GM12878 (cell line): ENCODE measurements at regions not wholly inside any gene's neighbourhood (a gene's known extent, or its start where the extent isn't known, plus 50 kb on each side); places are given as distances from the start of the nearest gene placed in this dataset.

ENCODE experiments used
- ATAC-seq: fragments of 200-7000 bp; cut with Tn5 transposase; 3 replicates; pipeline ENCODE4 v1.9.1; 2020; ENCODE audit warnings: mild to moderate bottlenecking, moderate library complexity
- BruUV-seq: library from RNA; stranded (reverse); fragments of 400-500 nt; replicated peaks from 2 replicates; lab custom pipeline; 2021; lab: Mats Ljungman, UMichigan
- CTCF ChIA-PET: fragments of 300-600 bp; sonication (Branson Sonifier 250); formaldehyde crosslinking; extraction: SDS; loops from one replicate; lab custom pipeline; 2021; ENCODE audit warnings: inconsistent platforms; lab: Yijun Ruan, JAX
- POLR2A ChIA-PET: fragments of 350-600 bp; formaldehyde crosslinking; extraction: SDS; loops from one replicate; lab custom pipeline; 2021; ENCODE audit warnings: inconsistent platforms; lab: Charles Lee
- RAD21 ChIA-PET: fragments of 300-600 bp; sonication (Branson Sonifier 250); formaldehyde crosslinking; loops from one replicate; lab custom pipeline; 2023; ENCODE audit warnings: antibody characterized with exemption; ENCODE audit not compliant: unreplicated experiment; lab: Charles Lee
- SMC1A ChIA-PET: fragments of 300-600 bp; sonication (Branson Sonifier 250); formaldehyde crosslinking; loops from one replicate; lab custom pipeline; 2023; ENCODE audit not compliant: unreplicated experiment, uncharacterized antibody; lab: Charles Lee
- DNase-seq: peaks from one replicate; pipeline ENCODE4 v3.0.0-alpha.2; 2011; ENCODE audit warnings: low read depth, low spot score
- FAIRE-seq: peaks from 3 replicates; lab custom pipeline; 2011; peaks lifted over from hg19 to GRCh38; lab: Jason Lieb, UNC
- H2AFZ ChIP-seq: 2 replicates; pipeline ENCODE4 v1.6.0; 2011; ENCODE audit warnings: low read depth, low read length, control low read depth; ENCODE audit not compliant: control insufficient read depth
- H3K27ac ChIP-seq: 2 replicates; pipeline ENCODE4 v1.5.1; 2011; ENCODE audit warnings: control low read depth; ENCODE audit not compliant: control insufficient read depth, insufficient read depth
- H3K27me3 ChIP-seq, 2 experiments: replicated peaks in 1 of 2; 2 replicates each; pipeline versions ENCODE4 v1.6.0 to v1.6.1; 2011; ENCODE audit warnings: low read length in 1 of 2; ENCODE audit not compliant: control insufficient read depth in 2 of 2, insufficient read depth in 2 of 2
- H3K36me3 ChIP-seq, 2 experiments: 2 replicates each; pipeline ENCODE4 v1.5.1; 2011; ENCODE audit warnings: low read length in 1 of 2; ENCODE audit not compliant: control insufficient read depth in 2 of 2, insufficient read depth in 2 of 2
- H3K4me1 ChIP-seq: 2 replicates; pipeline ENCODE4 v1.6.1; 2011; ENCODE audit warnings: mild to moderate bottlenecking, low read length, moderate library complexity, mixed read lengths; ENCODE audit not compliant: control insufficient read depth, insufficient read depth
- H3K4me2 ChIP-seq: 2 replicates; pipeline ENCODE4 v1.6.0; 2011; ENCODE audit warnings: control low read depth; ENCODE audit not compliant: control insufficient read depth, insufficient read depth
- H3K4me3 ChIP-seq: fragments of 200-600 bp; sonication (generic); 2 replicates; pipeline ENCODE4 v1.5.1; 2016
- H3K79me2 ChIP-seq: 2 replicates; pipeline ENCODE4 v1.6.0; 2011; ENCODE audit warnings: low read length; ENCODE audit not compliant: control insufficient read depth, insufficient read depth
- H3K9ac ChIP-seq: 2 replicates; pipeline ENCODE4 v1.8.0; 2011; ENCODE audit warnings: low read length, control low read depth, mixed read lengths; ENCODE audit not compliant: control insufficient read depth, insufficient read depth
- H3K9me3 ChIP-seq: replicated peaks from 3 replicates; pipeline ENCODE4 v1.5.1; 2011; ENCODE audit warnings: mild to moderate bottlenecking, low read length; ENCODE audit not compliant: control insufficient read depth, insufficient read depth
- H4K20me1 ChIP-seq: 2 replicates; pipeline ENCODE4 v1.6.0; 2011; ENCODE audit not compliant: control insufficient read depth, insufficient read depth
- BHLHE40 ChIP-seq, 2 experiments: fragments of 450-650 bp in 1 of 2; IDR thresholded peaks; 2 replicates each; pipeline ENCODE4 v1.6.1; 2011 to 2017; ENCODE audit warnings: low read depth in 2 of 2, borderline replicate concordance in 1 of 2, improper control_type of control experiment in 1 of 2, low read length in 1 of 2, mild to moderate bottlenecking in 1 of 2
- EED ChIP-seq: sonication (generic); IDR thresholded peaks from 2 replicates; pipeline ENCODE4 v1.6.1; 2016; ENCODE audit warnings: antibody characterized with exemption, low read depth
- MTA3 ChIP-seq: IDR thresholded peaks from 2 replicates; pipeline ENCODE4 v1.6.1; 2012; ENCODE audit warnings: low read length, inconsistent platforms, borderline replicate concordance
- MYB ChIP-seq: fragments of 150-350 bp; IDR thresholded peaks from 2 replicates; pipeline ENCODE4 v1.6.1; 2014; ENCODE audit warnings: mild to moderate bottlenecking, low read depth, low read length, borderline replicate concordance
- NR2F1 ChIP-seq: fragments of 450-650 bp; conservative IDR thresholded peaks from 2 replicates; pipeline ENCODE4 v1.6.1; 2017; ENCODE audit warnings: mild to moderate bottlenecking
- TARDBP ChIP-seq: IDR thresholded peaks from 2 replicates; pipeline ENCODE4 v1.6.1; 2016; ENCODE audit warnings: borderline replicate concordance
- WGBS: methylation state at CpG from one replicate; pipeline ENCODE4 v1.1.6; 2016; ENCODE audit warnings: low lambda C conversion rate; ENCODE audit not compliant: insufficient replicate concordance, insufficient coverage; ENCODE audit errors: missing lambda C conversion rate; 5-methylcytosine and 5-hydroxymethylcytosine counted together
- in situ Hi-C: fragments of 300-500 bp; cut with MboI; formaldehyde crosslinking; loops from 9 replicates; pipeline ENCODE4 v1.14.3; 2018; ENCODE audit warnings: mixed read lengths
- intact Hi-C: fragments of 100-400 bp; cut with micrococcal nuclease; formaldehyde crosslinking; loops from one replicate; pipeline ENCODE4 v1.14.2; 2022; ENCODE audit not compliant: unreplicated experiment
- TF ChIP-seq, protein P1 (sequence below): fragments of 450-650 bp; IDR thresholded peaks from 2 replicates; pipeline ENCODE4 v1.6.1; 2017; ENCODE audit warnings: mild to moderate bottlenecking, moderate library complexity
- TF ChIP-seq, protein P2 (sequence below): fragments of 450-650 bp; IDR thresholded peaks from 2 replicates; pipeline ENCODE4 v1.6.1; 2017; ENCODE audit warnings: mild to moderate bottlenecking

DNA sequence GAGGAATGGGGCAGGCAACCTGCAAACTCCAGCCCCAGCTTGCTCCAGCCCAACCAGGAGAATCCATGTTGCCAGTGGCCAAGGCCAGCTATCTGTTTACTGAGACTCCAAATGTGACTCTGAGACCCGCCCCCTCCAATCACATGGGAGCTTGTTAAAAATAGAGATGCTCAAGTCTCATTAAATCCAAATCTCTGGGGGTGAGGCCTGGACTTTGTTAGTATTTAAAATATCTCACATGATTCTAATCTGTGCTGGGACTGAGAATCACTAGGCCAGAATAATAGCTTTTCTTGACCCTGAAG, 224.2 kb upstream of the TBL1XR1 start:
- DNase-seq = no peak
- WGBS = 36% methylated on average over 1 of the region's 1 CpG
- Histone ChIP-seq H3K4me3 (no peak overlapping the region), H3K36me3 (no peaks in the 10 kb centered on the region), H3K27me3 (no peaks in the 10 kb centered on the region), H3K9ac (no peak overlapping the region), H4K20me1 (no peaks in the 10 kb centered on the region), H3K79me2 (no peaks in the 10 kb centered on the region), H3K4me1 (peaks cover 11% of the 10 kb centered on the region), H3K27ac (no peak overlapping the region), H3K9me3 (peaks cover 4% of the 10 kb centered on the region), H2AFZ (no peak overlapping the region), H3K4me2 (no peak overlapping the region)
- RAD21 ChIA-PET = no interaction called here
- POLR2A ChIA-PET = no interaction called here
- CTCF ChIA-PET = no interaction called here
- SMC1A ChIA-PET = no interaction called here
- no TSS peak for BruUV-seq
- TF ChIP-seq, protein P1, sequence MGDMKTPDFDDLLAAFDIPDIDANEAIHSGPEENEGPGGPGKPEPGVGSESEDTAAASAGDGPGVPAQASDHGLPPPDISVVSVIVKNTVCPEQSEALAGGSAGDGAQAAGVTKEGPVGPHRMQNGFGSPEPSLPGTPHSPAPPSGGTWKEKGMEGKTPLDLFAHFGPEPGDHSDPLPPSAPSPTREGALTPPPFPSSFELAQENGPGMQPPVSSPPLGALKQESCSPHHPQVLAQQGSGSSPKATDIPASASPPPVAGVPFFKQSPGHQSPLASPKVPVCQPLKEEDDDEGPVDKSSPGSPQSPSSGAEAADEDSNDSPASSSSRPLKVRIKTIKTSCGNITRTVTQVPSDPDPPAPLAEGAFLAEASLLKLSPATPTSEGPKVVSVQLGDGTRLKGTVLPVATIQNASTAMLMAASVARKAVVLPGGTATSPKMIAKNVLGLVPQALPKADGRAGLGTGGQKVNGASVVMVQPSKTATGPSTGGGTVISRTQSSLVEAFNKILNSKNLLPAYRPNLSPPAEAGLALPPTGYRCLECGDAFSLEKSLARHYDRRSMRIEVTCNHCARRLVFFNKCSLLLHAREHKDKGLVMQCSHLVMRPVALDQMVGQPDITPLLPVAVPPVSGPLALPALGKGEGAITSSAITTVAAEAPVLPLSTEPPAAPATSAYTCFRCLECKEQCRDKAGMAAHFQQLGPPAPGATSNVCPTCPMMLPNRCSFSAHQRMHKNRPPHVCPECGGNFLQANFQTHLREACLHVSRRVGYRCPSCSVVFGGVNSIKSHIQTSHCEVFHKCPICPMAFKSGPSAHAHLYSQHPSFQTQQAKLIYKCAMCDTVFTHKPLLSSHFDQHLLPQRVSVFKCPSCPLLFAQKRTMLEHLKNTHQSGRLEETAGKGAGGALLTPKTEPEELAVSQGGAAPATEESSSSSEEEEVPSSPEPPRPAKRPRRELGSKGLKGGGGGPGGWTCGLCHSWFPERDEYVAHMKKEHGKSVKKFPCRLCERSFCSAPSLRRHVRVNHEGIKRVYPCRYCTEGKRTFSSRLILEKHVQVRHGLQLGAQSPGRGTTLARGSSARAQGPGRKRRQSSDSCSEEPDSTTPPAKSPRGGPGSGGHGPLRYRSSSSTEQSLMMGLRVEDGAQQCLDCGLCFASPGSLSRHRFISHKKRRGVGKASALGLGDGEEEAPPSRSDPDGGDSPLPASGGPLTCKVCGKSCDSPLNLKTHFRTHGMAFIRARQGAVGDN = no peak
- TF ChIP-seq TARDBP (no peak), EED (no peak), MYB (no peak), NR2F1 (no peak), MTA3 (no peak), BHLHE40 (IDR thresholded peaks at IDR 0.05; ENCODE audit: borderline replicate concordance in 1 of 2, low read depth in 2 of 2, low read length in 1 of 2) (no peak)
- TF ChIP-seq, protein P2, sequence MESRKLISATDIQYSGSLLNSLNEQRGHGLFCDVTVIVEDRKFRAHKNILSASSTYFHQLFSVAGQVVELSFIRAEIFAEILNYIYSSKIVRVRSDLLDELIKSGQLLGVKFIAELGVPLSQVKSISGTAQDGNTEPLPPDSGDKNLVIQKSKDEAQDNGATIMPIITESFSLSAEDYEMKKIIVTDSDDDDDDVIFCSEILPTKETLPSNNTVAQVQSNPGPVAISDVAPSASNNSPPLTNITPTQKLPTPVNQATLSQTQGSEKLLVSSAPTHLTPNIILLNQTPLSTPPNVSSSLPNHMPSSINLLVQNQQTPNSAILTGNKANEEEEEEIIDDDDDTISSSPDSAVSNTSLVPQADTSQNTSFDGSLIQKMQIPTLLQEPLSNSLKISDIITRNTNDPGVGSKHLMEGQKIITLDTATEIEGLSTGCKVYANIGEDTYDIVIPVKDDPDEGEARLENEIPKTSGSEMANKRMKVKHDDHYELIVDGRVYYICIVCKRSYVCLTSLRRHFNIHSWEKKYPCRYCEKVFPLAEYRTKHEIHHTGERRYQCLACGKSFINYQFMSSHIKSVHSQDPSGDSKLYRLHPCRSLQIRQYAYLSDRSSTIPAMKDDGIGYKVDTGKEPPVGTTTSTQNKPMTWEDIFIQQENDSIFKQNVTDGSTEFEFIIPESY = no peak
- no peak for ATAC-seq
- intact Hi-C loops = no loop called here
- in situ Hi-C loops = no loop called here
- FAIRE-seq = no peak
